ENCODE measurements at regions not wholly inside any gene's neighbourhood (a gene's known extent, or its start where the extent isn't known, plus 50 kb on each side); places are given as distances from the start of the nearest gene placed in this dataset.

DNA sequence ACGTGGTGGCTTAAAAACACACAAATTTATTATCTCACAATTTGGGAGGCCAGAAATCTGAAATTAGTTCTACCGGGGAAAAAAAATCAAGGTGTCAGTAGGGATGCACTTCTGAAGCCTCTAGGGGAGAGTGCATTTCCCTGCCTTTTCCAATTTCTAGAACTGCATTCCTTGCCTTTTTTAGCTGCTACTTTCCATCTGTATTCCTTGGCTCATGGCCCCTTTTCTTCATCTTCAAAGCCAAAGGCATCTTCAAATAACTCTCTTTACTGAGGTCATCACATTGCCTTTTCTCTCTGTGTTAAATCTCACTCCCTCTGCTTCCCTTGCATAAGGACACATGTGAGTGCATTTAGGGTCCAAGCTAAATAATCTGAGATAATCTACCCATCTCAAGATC lies 69.5 kb upstream of the NEO1 start:
- peaks cover 24% of the 10 kb centered on the region for H3K27me3 Mint-ChIP-seq
- TF ChIP-seq, protein P1, sequence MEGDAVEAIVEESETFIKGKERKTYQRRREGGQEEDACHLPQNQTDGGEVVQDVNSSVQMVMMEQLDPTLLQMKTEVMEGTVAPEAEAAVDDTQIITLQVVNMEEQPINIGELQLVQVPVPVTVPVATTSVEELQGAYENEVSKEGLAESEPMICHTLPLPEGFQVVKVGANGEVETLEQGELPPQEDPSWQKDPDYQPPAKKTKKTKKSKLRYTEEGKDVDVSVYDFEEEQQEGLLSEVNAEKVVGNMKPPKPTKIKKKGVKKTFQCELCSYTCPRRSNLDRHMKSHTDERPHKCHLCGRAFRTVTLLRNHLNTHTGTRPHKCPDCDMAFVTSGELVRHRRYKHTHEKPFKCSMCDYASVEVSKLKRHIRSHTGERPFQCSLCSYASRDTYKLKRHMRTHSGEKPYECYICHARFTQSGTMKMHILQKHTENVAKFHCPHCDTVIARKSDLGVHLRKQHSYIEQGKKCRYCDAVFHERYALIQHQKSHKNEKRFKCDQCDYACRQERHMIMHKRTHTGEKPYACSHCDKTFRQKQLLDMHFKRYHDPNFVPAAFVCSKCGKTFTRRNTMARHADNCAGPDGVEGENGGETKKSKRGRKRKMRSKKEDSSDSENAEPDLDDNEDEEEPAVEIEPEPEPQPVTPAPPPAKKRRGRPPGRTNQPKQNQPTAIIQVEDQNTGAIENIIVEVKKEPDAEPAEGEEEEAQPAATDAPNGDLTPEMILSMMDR (IDR thresholded peaks at IDR 0.05): no peak
- no peaks in the 10 kb centered on the region for H3K4me1 Mint-ChIP-seq (ENCODE audit: low read depth)
- no peak overlapping the region for H3K4me3 Mint-ChIP-seq
- H3K36me3 Mint-ChIP-seq (ENCODE audit: low read depth): no peaks in the 10 kb centered on the region
- no peak for ATAC-seq
- intact Hi-C loops (cut with micrococcal nuclease): no loop called here
- H3K27ac Mint-ChIP-seq: no peak overlapping the region
- no peaks in the 10 kb centered on the region for H3K9me3 Mint-ChIP-seq
- DNase-seq: no peak
- ChIA-PET CTCF (no interaction called here), POLR2A (no interaction called here)

DNA sequence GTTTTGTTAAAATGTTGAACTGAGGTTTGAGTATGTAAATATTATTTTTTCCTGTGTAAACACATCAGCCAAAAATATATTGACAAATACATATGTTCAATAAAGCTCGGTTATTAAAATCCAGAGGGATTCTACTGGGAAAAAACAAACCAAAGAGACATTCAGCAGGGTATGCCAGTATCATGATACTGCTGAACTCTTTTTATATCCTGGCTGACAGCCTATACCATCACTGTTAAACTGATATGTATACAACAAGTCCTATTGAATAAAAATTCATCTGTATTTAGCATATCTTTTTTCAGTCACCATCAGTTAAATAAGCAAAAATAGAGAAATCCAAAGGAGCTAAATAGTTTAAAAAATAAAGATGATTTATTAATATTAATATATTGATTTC lies 71.6 kb upstream of the NEO1 start:
- ChIA-PET POLR2A (no interaction called here), CTCF (interaction anchor here (1.1 kb wide), 1 partner anchor 34 kb away, joined by 3 read pairs; no protein-coding TSS in a partner anchor)
- Mint-ChIP-seq H3K36me3 (ENCODE audit: low read depth) (no peaks in the 10 kb centered on the region), H3K9me3 (no peaks in the 10 kb centered on the region), H3K27ac (no peak overlapping the region), H3K27me3 (peaks cover 22% of the 10 kb centered on the region), H3K4me1 (ENCODE audit: low read depth) (no peaks in the 10 kb centered on the region), H3K4me3 (no peak overlapping the region)
- TF ChIP-seq, protein P1 (IDR thresholded peaks at IDR 0.05): no peak
- ATAC-seq (no peak), DNase-seq (no peak)
- intact Hi-C loops (cut with micrococcal nuclease): no loop called here

DNA sequence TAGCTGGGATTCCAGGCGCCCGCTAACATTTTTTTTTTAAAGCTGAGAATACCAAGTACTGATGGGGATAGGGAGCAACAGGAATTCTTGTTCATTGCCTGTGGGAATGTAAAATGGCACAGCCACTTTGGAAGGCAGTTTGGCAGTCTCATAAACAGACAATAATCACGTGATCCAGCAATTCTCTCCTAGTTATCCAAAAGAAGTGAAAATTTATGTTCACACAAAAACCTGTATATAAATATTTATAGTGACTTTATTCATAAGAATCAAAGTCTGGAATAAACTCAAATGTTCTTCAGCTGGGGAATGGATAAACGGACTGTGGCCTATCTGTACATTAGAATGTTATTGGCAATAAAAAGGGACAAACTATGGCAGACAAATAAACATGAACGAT lies 72.5 kb upstream of the NEO1 start:
- ATAC-seq (no peak), DNase-seq (no peak)
- POLR2A ChIA-PET: no interaction called here
- Mint-ChIP-seq H3K27ac (no peak overlapping the region), H3K4me1 (ENCODE audit: low read depth) (no peaks in the 10 kb centered on the region), H3K27me3 (peaks cover 21% of the 10 kb centered on the region), H3K9me3 (no peaks in the 10 kb centered on the region), H3K4me3 (no peak overlapping the region), H3K36me3 (ENCODE audit: low read depth) (no peaks in the 10 kb centered on the region)
- TF ChIP-seq, protein P1 (IDR thresholded peaks at IDR 0.05): no peak
- intact Hi-C loops (cut with micrococcal nuclease): no loop called here
- CTCF ChIA-PET: interaction anchor here (1.1 kb wide), 1 partner anchor 35 kb away, joined by 3 read pairs; no protein-coding TSS in a partner anchor

DNA sequence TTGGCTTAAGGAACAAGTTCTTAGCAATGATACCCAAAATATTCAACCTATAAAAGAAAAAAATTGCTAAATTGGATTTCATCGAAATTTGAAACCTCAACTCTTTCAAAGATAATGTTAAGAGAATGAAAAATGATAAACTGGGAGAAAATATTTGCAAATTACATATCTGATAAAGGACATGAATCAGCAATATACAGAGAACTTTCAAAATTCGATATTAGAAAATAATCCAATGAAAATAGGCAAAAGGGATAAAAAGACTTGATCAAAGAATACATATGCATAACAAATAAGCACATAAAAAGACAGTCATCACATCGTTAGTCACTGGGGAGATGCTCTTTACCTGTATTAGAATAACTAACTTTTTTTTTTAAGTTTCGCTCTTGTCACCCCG lies 73.0 kb upstream of the NEO1 start:
- no peaks in the 10 kb centered on the region for H3K9me3 Mint-ChIP-seq
- CTCF ChIA-PET: no interaction called here
- DNase-seq (no peak), ATAC-seq (no peak)
- H3K36me3 Mint-ChIP-seq (ENCODE audit: low read depth): no peaks in the 10 kb centered on the region
- POLR2A ChIA-PET: no interaction called here
- H3K4me3 Mint-ChIP-seq: no peak overlapping the region
- peaks cover 18% of the 10 kb centered on the region for H3K27me3 Mint-ChIP-seq
- H3K4me1 Mint-ChIP-seq (ENCODE audit: low read depth): no peaks in the 10 kb centered on the region
- intact Hi-C loops (cut with micrococcal nuclease): no loop called here
- TF ChIP-seq, protein P1 (IDR thresholded peaks at IDR 0.05): no peak
- H3K27ac Mint-ChIP-seq: no peak overlapping the region

DNA sequence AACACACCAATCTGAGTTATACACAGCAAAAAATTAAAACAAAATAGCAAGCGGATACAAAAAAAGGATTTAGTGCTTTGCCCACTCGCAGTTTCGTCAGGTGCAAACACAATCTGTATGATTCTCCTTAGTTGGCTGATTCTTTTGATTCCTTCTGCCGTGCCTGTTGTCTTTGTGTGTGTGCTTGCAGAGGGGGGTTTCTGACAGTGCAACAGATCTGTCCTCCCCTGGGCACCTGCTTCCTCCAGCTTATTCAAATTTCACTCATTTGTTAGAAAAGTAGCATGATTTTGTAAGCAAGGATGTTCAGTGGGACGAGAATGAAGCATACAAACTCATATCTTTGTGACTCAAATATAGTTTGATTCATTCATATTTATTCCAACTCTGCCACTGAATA lies 74.0 kb upstream of the NEO1 start:
- H3K9me3 Mint-ChIP-seq: no peaks in the 10 kb centered on the region
- H3K4me1 Mint-ChIP-seq (ENCODE audit: low read depth): no peaks in the 10 kb centered on the region
- DNase-seq (no peak), ATAC-seq (no peak)
- TF ChIP-seq, protein P1 (IDR thresholded peaks at IDR 0.05): no peak
- intact Hi-C loops (cut with micrococcal nuclease): no loop called here
- H3K27ac Mint-ChIP-seq: no peak overlapping the region
- POLR2A ChIA-PET: no interaction called here
- CTCF ChIA-PET: no interaction called here
- H3K27me3 Mint-ChIP-seq: peaks cover 13% of the 10 kb centered on the region
- no peak overlapping the region for H3K4me3 Mint-ChIP-seq
- no peaks in the 10 kb centered on the region for H3K36me3 Mint-ChIP-seq (ENCODE audit: low read depth)

All from activated CD8-positive, alpha-beta T cell treated with anti-CD3 and anti-CD28 coated beads for 36 hours (primary cell).